ENCODE measurements at regions not wholly inside any gene's neighbourhood (a gene's known extent, or its start where the extent isn't known, plus 50 kb on each side); places are given as distances from the start of the nearest gene placed in this dataset.

DNA sequence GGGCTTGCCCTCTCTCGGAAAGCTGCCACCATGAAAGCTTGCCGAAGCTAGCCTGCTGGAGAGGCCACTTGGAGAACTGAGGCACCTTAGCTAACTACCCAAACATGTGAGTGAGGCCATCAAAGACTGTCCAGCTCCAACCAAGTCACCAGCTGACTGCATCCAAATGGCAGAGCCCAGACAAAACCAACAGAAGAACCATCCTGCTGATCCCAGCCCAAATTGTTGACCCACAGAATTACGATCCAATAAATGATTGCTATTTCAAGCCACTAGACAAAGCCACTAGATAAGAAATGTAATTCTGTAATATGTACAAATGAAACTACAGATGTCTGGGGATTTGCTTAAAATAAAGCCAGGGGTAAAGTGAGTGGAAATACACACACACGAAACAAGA is 109.8 kb upstream of the TRPM1 start:
- TF ChIP-seq, protein P1, sequence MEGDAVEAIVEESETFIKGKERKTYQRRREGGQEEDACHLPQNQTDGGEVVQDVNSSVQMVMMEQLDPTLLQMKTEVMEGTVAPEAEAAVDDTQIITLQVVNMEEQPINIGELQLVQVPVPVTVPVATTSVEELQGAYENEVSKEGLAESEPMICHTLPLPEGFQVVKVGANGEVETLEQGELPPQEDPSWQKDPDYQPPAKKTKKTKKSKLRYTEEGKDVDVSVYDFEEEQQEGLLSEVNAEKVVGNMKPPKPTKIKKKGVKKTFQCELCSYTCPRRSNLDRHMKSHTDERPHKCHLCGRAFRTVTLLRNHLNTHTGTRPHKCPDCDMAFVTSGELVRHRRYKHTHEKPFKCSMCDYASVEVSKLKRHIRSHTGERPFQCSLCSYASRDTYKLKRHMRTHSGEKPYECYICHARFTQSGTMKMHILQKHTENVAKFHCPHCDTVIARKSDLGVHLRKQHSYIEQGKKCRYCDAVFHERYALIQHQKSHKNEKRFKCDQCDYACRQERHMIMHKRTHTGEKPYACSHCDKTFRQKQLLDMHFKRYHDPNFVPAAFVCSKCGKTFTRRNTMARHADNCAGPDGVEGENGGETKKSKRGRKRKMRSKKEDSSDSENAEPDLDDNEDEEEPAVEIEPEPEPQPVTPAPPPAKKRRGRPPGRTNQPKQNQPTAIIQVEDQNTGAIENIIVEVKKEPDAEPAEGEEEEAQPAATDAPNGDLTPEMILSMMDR (IDR thresholded peaks at IDR 0.05) = no peak
- TF ChIP-seq POLR2AphosphoS5 (IDR thresholded peaks at IDR 0.05; ENCODE audit: insufficient read depth in 1 of 2, low read depth in 1 of 2) (no peak), POLR2A (IDR thresholded peaks at IDR 0.05) (no peak)
